Putamen (tissue), 1 donor: ENCODE measurements at regions not wholly inside any gene's neighbourhood (a gene's known extent, or its start where the extent isn't known, plus 50 kb on each side); places are given as distances from the start of the nearest gene placed in this dataset.
"Not testable (repeated sequence)": the region's sequence is repeated elsewhere in the genome, so short reads cannot be mapped to it uniquely, and the experiment has no call there.

Experiments used
- DNase-seq: peaks from one replicate; pipeline ENCODE4 v3.0.0-alpha.2; 2016; ENCODE audit warnings: low spot score

- DNase-seq = no peak
Measured at GRCh38 chr16:86075488-86075785, 176.5 kb downstream of the IRF8 start.

DNA sequence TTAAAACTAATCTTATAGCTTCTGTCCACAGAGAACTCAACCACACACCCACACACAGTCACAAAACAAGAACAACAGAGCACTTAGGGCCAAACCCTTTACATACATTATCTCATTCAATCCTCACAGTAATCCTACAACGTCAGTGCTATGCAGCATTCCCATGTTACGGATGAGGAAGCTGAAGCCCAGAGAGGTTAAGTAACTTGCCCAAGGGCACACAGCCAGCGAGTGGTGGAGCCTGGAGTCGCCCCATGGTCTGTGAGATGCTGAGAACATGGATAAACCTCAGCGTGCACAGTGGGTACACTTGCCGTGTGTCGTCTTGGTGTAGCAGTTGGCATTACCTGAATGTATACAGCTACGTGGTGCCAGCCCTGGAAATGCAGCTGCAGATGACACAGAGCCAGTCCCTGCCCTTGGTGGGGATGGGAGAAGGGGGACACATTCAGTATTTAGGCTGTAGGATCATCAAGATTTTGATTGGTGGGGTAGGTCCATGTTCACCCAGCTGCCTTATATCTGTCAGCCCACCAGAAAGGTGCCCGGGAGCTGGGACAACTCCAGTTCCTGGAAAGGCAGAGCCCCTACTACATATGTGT lies 177.0 kb downstream of the IRF8 start:
- DNase-seq = no peak

DNA sequence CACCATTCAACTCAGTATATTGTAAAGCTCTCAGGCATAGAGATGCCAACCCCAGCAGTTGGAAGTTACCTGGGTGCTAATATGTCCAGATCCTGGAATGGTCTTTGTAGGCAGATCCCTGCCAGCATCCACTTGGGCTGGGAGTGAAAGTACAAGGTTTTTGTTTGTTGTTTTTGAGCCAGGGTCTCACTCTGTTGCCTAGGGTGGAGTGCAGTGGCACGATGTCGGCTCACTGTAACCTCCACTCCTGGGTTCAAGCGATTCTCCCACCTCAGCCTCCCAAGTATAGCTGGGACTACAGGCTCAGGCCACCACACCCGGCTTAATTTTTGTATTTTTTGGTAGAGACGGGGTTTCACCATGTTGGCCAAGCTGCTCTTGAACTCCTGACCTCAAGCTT lies 177.6 kb downstream of the IRF8 start:
- no peak for DNase-seq

GRCh38 chr16:86077243-86077940 lies 178.4 kb downstream of the IRF8 start:
- no peak for DNase-seq

DNA sequence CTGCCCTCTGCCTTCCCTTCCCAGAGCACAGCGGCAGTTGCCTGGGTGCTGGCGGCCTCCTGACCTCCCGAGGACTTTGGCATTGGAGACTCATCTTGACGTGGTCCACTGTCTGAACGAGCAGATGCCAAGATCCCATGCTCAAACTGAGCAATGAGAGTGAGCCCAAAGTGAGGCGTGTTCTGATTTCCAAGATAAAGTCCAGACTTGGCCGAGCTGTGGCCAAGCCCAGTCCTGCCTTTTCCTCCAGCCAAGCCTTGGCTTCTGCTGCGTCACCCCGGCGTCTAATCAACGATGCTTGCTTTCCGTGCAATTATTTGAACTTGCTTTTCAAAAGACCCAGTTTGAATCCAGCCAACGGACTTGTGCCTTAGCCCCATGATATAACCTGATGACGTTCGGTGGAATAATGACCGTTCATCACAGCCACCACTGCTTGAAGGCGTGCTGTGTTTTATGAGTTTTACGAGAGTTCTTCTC lies 179.2 kb downstream of the IRF8 start:
- DNase-seq = peak; percentile 31

DNA sequence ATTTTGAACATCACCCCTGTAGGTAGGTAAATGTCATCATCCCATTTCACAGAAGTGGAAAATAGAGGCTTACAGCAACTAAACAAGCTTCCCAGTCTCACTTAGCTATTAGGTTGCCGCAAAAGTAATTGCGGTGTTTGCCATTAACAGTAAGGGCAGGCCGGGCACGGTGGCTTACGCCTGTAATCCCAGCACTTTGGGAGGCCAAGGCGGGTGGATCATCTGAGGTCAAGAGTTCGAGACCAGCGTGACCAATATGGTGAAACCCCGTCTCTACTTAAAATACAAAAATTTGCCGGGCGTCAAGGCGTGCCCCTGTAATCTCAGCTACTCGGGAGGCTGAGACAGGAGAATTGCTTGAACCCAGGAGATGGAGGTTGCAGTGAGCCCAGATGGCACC lies 179.7 kb downstream of the IRF8 start:
- not testable (repeated sequence) for DNase-seq

GRCh38 chr16:86079255-86079885 lies 180.4 kb downstream of the IRF8 start:
- no peak for DNase-seq

DNA sequence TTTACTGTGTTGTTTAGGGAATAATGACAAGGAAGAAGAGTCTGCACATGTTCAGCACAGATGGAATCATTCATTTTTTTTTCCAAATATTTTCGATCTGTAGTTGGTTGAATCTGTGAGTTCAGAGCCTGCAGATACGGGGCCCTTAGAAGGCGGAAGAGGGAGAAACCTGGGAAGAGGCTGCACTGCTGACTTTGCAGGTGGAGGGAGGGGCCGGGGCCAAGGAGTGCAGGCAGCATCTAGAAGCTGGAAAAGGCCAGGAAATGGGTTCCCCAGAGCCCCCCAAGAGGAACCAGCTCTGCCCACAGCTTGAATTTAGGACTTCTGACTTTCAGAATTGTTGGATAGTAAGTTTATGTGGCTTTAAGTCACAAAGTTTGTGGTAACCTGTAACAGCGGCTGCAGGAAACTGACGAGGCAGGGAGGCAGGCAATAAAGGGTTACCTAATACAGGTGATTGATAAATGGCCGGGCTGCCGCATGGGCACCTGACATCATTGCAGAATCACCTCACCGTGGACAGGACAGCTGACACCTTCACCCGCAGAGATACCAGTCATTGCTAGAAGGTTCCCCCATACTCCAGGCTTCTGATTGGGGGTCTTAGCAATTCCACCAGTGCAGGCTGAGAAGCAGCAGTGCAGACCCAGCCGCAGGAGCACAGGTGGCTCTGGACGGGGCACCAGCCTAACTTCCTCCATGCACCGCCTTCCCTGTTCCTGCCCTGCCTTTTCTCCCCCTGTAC lies 181.3 kb downstream of the IRF8 start:
- DNase-seq = no peak

DNA sequence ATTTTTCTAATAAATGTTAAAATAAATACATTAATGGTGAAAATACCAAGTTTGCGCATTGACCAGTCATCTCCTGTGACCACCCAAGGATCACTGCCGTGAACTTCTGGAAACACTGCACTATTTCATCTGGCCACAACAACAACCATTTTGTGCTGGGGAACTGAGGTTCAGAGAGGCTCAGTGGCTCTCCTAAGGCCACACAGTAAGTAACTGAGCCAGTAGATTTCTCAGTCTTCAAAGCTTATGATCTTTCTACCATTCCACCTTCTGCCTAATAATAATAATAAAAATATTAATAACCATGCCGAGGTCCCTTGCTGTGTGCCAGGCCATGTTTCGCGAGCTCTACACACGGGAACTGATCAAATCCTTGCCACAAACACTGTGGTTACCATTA lies 182.0 kb downstream of the IRF8 start:
- DNase-seq = no peak

GRCh38 chr16:86082418-86083030 lies 183.6 kb downstream of the IRF8 start:
- no peak for DNase-seq

GRCh38 chr16:86083382-86084002 lies 184.5 kb downstream of the IRF8 start:
- DNase-seq = no peak

GRCh38 chr16:86085161-86085611 lies 186.2 kb downstream of the IRF8 start:
- no peak for DNase-seq

DNA sequence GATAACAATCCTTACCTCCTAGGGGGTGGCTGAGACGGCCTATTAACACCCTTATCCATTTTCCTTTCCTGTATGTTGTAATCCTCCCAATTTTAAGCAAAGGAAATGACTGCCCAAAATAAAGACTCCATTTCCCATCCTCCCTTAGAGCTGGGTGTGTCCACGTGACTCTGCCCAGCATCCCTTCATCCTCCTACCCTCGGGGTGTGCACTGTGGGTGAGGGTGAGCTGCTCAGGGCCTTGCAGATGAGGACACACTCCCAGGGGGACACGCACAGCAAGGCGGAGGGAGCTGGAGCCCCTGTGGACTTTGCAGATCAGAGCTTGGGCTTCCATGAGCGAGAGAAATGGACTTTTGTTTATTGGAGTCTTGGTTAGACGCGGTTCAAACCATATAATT lies 186.8 kb downstream of the IRF8 start:
- no peak for DNase-seq

DNA sequence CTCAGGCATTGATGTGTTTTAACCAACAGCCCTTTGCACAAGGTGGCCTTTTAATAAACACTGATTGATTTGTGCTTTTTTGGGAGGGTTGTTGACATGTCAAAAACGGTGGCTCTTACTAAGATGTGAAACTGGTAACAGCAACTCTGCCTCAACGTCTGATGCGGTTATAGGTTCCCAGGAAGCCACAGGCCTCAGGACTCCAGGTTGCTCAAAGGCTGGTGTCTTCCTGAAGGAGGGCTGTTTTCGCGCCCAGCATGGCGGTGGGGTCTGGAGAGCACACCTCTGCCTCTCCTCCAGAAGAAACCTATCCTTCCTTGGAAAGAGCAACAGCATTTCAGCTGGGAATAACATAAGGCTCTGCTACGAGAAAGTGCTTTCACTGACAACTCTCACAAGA lies 187.5 kb downstream of the IRF8 start:
- no peak for DNase-seq

DNA sequence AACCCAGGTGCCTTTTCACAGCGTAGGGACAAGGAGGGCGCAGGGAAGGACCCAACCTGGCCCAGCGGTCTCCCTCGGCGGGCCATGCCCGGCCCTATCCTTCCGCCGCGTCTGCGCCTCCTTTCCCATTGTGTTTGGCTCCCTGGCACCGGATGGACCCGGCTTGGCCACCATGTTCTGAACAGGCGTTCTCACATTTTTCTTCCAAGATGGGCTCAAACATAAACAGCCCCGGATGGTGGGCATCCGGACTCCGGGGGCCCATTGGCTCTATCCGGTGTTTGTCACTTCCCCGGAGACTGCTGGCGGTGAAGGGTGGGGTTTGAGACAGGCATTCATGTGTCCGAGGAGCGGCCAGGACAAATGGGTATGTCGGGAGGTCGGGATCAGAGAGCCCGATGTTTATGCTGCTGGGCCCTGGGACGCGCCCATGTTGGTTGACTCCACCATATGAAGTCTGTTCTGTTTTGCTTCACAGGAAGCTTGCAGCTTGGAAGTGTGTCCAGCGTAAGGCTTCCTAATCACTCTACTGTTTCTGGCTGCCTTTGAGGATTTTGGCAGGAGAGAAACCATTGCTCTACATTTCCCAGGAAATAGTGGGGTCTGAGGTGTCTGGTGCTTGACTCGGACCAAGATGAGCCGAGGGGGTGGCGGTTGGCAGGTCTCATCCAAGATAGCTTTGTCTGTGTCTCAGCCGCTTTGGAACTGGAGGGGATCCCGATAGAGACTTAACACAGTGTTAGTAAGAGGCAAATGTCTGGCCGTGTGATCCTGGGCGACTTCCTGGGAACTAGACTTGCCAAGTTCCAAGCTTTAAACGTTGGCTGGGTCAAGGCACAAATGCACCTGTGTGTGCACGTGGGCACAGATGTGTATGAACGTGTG lies 188.3 kb downstream of the IRF8 start:
- DNase-seq = no peak

GRCh38 chr16:86087896-86088230 lies 188.9 kb downstream of the IRF8 start:
- no peak for DNase-seq

- DNase-seq = no peak
Measured at GRCh38 chr16:86088287-86088686, 189.3 kb downstream of the IRF8 start.

GRCh38 chr16:86088816-86089215 lies 189.9 kb downstream of the IRF8 start:
- no peak for DNase-seq

GRCh38 chr16:86089334-86089900 lies 190.5 kb downstream of the IRF8 start:
- DNase-seq = no peak

GRCh38 chr16:86089991-86090390 lies 191.0 kb downstream of the IRF8 start:
- no peak for DNase-seq
